ENCODE measurements at regions not wholly inside any gene's neighbourhood (a gene's known extent, or its start where the extent isn't known, plus 50 kb on each side); places are given as distances from the start of the nearest gene placed in this dataset.

DNA sequence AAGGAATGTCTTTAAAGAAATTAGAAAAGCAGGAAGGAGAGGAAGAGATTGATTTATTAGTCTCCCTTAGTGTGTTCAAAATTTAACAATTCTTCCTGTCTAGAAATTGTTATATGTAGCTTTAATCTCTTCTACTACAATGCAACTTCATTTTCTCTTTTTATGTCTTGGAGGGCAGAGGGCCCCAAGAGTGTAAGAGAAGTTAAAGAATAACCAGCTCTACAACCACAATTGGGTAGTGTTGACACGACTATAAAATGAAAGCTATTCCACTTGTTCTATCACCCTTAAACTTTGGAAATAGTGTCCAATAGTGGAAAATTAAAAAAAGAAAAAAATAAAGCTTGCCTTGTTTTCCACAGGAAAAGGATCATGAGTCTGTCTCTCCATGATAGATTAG lies 82.6 kb upstream of the DPYD start:
- intact Hi-C loops (cut with DNase I): no loop called here

DNA sequence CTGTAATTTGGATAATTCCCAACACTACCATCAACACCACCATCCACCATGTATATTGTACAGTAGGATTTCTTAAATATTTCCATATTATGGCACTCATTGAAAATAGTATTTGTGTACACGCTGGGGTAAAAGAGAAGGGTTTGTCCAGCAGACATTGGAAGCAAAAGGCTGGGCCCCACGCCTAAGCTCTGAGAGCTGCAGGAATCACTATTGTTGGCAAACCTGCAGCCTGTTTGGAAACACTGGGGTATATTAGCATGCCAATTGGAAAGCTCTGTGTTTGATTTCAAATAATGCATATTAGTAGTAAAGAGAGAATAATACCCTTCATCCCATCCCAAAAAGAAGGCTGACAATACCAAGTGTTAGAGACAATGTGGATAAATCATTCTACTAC lies 81.5 kb upstream of the DPYD start:
- Histone ChIP-seq H3K9me3 (ENCODE audit: control insufficient read depth in 2 of 3, insufficient read depth in 1 of 3, low read length in 3 of 3) (no peaks in the 10 kb centered on the region), H3K9ac (ENCODE audit: low read length in 3 of 3) (no peak overlapping the region), H3K4me1 (ENCODE audit: control insufficient read depth in 2 of 3, insufficient read depth in 2 of 3, low read depth in 1 of 3, low read length in 3 of 3) (no peaks in the 10 kb centered on the region), H3K27ac (ENCODE audit: low read depth in 2 of 2, low read length in 2 of 2) (no peak overlapping the region), H3K36me3 (ENCODE audit: control insufficient read depth in 2 of 3, insufficient read depth in 3 of 3, low read length in 3 of 3) (no peaks in the 10 kb centered on the region), H3K4me3 (ENCODE audit: low read length in 3 of 3) (no peak overlapping the region), H3K27me3 (ENCODE audit: control insufficient read depth, insufficient read depth, low read length) (no peaks in the 10 kb centered on the region)
- DNase-seq: no peak
- intact Hi-C loops (cut with DNase I): no loop called here
- TF ChIP-seq, protein P1, sequence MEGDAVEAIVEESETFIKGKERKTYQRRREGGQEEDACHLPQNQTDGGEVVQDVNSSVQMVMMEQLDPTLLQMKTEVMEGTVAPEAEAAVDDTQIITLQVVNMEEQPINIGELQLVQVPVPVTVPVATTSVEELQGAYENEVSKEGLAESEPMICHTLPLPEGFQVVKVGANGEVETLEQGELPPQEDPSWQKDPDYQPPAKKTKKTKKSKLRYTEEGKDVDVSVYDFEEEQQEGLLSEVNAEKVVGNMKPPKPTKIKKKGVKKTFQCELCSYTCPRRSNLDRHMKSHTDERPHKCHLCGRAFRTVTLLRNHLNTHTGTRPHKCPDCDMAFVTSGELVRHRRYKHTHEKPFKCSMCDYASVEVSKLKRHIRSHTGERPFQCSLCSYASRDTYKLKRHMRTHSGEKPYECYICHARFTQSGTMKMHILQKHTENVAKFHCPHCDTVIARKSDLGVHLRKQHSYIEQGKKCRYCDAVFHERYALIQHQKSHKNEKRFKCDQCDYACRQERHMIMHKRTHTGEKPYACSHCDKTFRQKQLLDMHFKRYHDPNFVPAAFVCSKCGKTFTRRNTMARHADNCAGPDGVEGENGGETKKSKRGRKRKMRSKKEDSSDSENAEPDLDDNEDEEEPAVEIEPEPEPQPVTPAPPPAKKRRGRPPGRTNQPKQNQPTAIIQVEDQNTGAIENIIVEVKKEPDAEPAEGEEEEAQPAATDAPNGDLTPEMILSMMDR (IDR thresholded peaks at IDR 0.05; ENCODE audit: borderline replicate concordance, extremely low read depth, insufficient read depth): no peak
- no peak for FAIRE-seq

More for the DNA sequence above, 82.6 kb upstream of the DPYD start:
- TF ChIP-seq, protein P1 (IDR thresholded peaks at IDR 0.05; ENCODE audit: borderline replicate concordance, extremely low read depth, insufficient read depth): no peak
- Histone ChIP-seq H3K9ac (ENCODE audit: low read length in 3 of 3) (no peak overlapping the region), H3K9me3 (ENCODE audit: control insufficient read depth in 2 of 3, insufficient read depth in 1 of 3, low read length in 3 of 3) (no peaks in the 10 kb centered on the region), H3K27ac (ENCODE audit: low read depth in 2 of 2, low read length in 2 of 2) (no peak overlapping the region), H3K4me3 (ENCODE audit: low read length in 3 of 3) (no peak overlapping the region), H3K36me3 (ENCODE audit: control insufficient read depth in 2 of 3, insufficient read depth in 3 of 3, low read length in 3 of 3) (no peaks in the 10 kb centered on the region), H3K27me3 (ENCODE audit: control insufficient read depth, insufficient read depth, low read length) (no peaks in the 10 kb centered on the region), H3K4me1 (ENCODE audit: control insufficient read depth in 2 of 3, insufficient read depth in 2 of 3, low read depth in 1 of 3, low read length in 3 of 3) (no peaks in the 10 kb centered on the region)
- FAIRE-seq (no peak), DNase-seq (peak in 2 of 5 donors; percentile 10 to 14)

DNA sequence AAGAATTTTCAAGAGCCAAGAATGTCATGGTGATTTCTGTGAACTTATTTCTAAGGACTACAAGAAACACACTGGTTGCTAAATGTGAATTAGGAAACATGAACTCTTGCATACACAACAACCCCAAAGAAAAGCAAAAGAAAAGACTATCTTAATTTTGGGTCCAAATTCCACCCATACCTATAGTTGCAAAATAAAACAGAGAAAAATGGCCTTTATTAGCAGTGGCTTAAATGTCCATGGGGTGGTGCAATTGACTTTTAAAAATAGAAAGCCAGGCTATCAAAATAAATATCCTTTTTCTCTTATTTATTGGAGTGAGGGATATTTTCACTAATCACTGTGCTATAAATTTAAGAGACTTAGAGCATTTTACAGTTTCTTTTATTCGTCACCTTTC lies 80.9 kb upstream of the DPYD start:
- TF ChIP-seq, protein P1 (IDR thresholded peaks at IDR 0.05; ENCODE audit: borderline replicate concordance, extremely low read depth, insufficient read depth): no peak
- Histone ChIP-seq H3K27ac (ENCODE audit: low read depth in 2 of 2, low read length in 2 of 2) (no peak overlapping the region), H3K9ac (ENCODE audit: low read length in 3 of 3) (no peak overlapping the region), H3K9me3 (ENCODE audit: control insufficient read depth in 2 of 3, insufficient read depth in 1 of 3, low read length in 3 of 3) (no peaks in the 10 kb centered on the region), H3K4me1 (ENCODE audit: control insufficient read depth in 2 of 3, insufficient read depth in 2 of 3, low read depth in 1 of 3, low read length in 3 of 3) (no peaks in the 10 kb centered on the region), H3K36me3 (ENCODE audit: control insufficient read depth in 2 of 3, insufficient read depth in 3 of 3, low read length in 3 of 3) (no peaks in the 10 kb centered on the region), H3K4me3 (ENCODE audit: low read length in 3 of 3) (no peak overlapping the region), H3K27me3 (ENCODE audit: control insufficient read depth, insufficient read depth, low read length) (no peaks in the 10 kb centered on the region)
- DNase-seq (no peak), FAIRE-seq (no peak)
- intact Hi-C loops (cut with DNase I): no loop called here

DNA sequence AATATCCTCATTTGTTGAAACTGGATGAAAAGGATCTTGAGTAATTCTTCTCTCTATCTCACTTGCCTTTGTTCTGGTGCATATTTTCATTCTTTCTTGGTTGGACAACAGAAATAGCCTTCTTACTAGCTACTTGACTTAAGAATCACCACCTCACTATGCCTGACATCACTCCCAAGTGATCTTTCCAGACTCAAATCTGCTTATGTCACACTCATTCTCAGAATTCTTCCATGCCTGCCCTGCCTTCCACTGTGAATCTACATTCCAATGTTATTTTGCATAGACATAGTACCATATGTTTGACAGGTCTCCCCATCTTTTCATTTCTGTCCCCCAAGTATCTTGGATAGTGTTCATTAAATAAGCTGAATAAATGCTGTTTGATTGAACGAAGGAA lies 78.5 kb upstream of the DPYD start:
- Histone ChIP-seq H3K36me3 (ENCODE audit: control insufficient read depth in 2 of 3, insufficient read depth in 3 of 3, low read length in 3 of 3) (no peaks in the 10 kb centered on the region), H3K27me3 (ENCODE audit: control insufficient read depth, insufficient read depth, low read length) (no peaks in the 10 kb centered on the region), H3K4me1 (ENCODE audit: control insufficient read depth in 2 of 3, insufficient read depth in 2 of 3, low read depth in 1 of 3, low read length in 3 of 3) (no peaks in the 10 kb centered on the region), H3K27ac (ENCODE audit: low read depth in 2 of 2, low read length in 2 of 2) (no peak overlapping the region), H3K9me3 (ENCODE audit: control insufficient read depth in 2 of 3, insufficient read depth in 1 of 3, low read length in 3 of 3) (no peaks in the 10 kb centered on the region), H3K4me3 (ENCODE audit: low read length in 3 of 3) (no peak overlapping the region), H3K9ac (ENCODE audit: low read length in 3 of 3) (no peak overlapping the region)
- intact Hi-C loops (cut with DNase I): no loop called here
- DNase-seq: no peak
- TF ChIP-seq, protein P1 (IDR thresholded peaks at IDR 0.05; ENCODE audit: borderline replicate concordance, extremely low read depth, insufficient read depth): no peak
- FAIRE-seq: no peak

Measured in kidney (tissue), 13 donors.